Chondrocyte (in vitro differentiated cells): ENCODE measurements at regions not wholly inside any gene's neighbourhood (a gene's known extent, or its start where the extent isn't known, plus 50 kb on each side); places are given as distances from the start of the nearest gene placed in this dataset.

ENCODE experiments used
- DNase-seq: peaks from one replicate; pipeline ENCODE4 v3.0.0; 2021; ENCODE audit warnings: mixed read lengths, low spot score
- H3K27ac Mint-ChIP-seq: one replicate; pipeline ENCODE4 v1.8.0; 2021; ENCODE audit warnings: mild to moderate bottlenecking, moderate library complexity, mixed read lengths; ENCODE audit not compliant: unreplicated experiment
- H3K27me3 Mint-ChIP-seq: 2 replicates; pipeline ENCODE4 v1.8.0; 2021; ENCODE audit warnings: low read depth, mixed read lengths
- H3K36me3 Mint-ChIP-seq: 2 replicates; pipeline ENCODE4 v1.8.0; 2021; ENCODE audit warnings: low read depth, mixed read lengths
- H3K4me1 Mint-ChIP-seq: 2 replicates; pipeline ENCODE4 v1.8.0; 2021; ENCODE audit warnings: low read depth, mild to moderate bottlenecking, mixed read lengths
- H3K4me3 Mint-ChIP-seq: one replicate; pipeline ENCODE4 v1.8.0; 2021; ENCODE audit warnings: mild to moderate bottlenecking, moderate library complexity, mixed read lengths; ENCODE audit not compliant: unreplicated experiment
- H3K9me3 Mint-ChIP-seq: 2 replicates; pipeline ENCODE4 v1.8.0; 2021; ENCODE audit warnings: low read depth, mixed read lengths
- TF ChIP-seq, protein P1 (sequence below): fragments of 200-600 bp; sonication (generic); IDR thresholded peaks from 2 replicates; pipeline ENCODE4 v1.5.0; 2021; ENCODE audit warnings: antibody characterized with exemption, mild to moderate bottlenecking, moderate library complexity

DNA sequence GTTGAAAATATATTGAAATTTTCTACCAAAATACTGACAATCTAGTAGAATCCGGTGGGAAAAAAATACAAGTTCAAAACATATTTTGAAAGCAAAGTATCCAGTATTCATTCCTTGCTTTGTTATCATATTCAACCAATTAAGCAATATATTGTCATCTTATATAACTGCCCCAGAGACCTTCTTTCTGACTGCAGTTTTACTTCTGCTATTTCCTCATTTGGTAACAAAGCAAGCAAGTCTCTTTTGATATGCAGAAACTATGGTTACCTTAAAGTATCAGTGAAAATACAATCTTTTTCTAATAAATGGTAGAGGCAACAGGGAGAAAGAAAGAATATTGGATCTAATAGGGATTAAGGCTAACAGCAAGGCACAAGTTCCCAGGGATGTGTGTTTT, 663.7 kb upstream of the MEF2C start:
- Mint-ChIP-seq H3K27me3 (no peaks in the 10 kb centered on the region), H3K4me1 (peaks cover 7% of the 10 kb centered on the region), H3K27ac (no peak overlapping the region), H3K9me3 (no peaks in the 10 kb centered on the region), H3K4me3 (no peak overlapping the region), H3K36me3 (no peaks in the 10 kb centered on the region)
- DNase-seq, result no peak
- TF ChIP-seq, protein P1, sequence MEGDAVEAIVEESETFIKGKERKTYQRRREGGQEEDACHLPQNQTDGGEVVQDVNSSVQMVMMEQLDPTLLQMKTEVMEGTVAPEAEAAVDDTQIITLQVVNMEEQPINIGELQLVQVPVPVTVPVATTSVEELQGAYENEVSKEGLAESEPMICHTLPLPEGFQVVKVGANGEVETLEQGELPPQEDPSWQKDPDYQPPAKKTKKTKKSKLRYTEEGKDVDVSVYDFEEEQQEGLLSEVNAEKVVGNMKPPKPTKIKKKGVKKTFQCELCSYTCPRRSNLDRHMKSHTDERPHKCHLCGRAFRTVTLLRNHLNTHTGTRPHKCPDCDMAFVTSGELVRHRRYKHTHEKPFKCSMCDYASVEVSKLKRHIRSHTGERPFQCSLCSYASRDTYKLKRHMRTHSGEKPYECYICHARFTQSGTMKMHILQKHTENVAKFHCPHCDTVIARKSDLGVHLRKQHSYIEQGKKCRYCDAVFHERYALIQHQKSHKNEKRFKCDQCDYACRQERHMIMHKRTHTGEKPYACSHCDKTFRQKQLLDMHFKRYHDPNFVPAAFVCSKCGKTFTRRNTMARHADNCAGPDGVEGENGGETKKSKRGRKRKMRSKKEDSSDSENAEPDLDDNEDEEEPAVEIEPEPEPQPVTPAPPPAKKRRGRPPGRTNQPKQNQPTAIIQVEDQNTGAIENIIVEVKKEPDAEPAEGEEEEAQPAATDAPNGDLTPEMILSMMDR, result no peak

DNA sequence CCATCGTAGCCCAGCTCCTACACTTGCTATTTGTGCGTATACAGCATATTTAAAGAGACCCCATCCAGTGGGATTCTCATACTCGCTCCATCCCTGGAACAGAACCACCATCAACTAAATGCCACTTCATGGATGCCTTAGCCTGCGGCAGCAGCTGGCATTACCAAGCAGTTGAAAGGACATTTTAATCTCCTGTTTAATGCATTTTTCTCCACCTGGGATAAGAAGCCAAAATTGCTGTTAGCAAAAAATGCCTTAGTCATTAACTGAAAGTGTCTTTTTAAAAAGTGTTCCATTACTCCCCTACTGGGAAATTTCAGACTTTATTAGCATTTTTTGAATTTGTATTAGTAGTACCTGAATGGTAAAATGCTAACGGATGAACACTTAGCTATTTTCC, 662.6 kb upstream of the MEF2C start:
- TF ChIP-seq, protein P1, result no peak
- Mint-ChIP-seq H3K4me3 (no peak overlapping the region), H3K36me3 (no peaks in the 10 kb centered on the region), H3K27ac (no peak overlapping the region), H3K27me3 (no peaks in the 10 kb centered on the region), H3K4me1 (peaks cover 7% of the 10 kb centered on the region), H3K9me3 (no peaks in the 10 kb centered on the region)
- DNase-seq, result no peak

DNA sequence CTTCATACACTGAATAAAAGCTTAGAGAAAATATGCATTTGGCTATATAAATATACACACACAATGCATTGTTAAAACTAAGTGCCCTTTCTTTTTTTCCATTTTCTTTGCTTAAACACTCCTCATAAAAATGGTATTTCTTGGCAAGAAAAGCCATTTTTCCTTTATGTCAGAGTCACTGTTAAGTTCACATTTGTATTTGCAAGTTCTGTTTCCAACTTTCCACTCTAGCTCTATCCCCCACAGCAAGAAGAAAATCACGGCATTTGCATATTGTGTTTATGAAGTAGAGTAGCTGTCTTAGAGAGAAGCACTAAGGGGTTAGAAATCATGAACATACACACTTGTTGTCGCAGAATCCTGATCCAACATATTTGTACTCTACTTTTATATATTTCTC, 662.1 kb upstream of the MEF2C start:
- Mint-ChIP-seq H3K4me3 (no peak overlapping the region), H3K9me3 (no peaks in the 10 kb centered on the region)

DNA sequence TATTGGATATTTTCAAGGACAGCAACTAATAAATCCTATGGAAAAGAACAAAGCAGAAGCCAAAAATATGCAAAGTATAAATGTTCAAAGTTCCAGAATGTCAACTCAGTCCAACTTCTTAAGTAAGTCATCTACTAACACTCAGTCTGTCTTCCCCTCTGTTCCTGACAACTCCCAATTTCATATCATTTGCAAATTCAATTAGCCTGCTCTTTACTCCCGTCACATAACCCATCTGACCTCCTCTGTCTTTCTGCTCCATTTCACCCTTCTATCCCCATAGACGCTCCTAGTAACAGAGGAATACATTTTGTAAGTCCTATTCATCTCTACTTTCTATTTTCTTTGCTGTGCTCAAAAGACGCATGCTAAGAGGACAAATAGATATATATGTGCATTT, 659.8 kb upstream of the MEF2C start:
- no peaks in the 10 kb centered on the region for H3K36me3 Mint-ChIP-seq
- H3K9me3 Mint-ChIP-seq, result no peaks in the 10 kb centered on the region
- DNase-seq, result no peak
- no peaks in the 10 kb centered on the region for H3K27me3 Mint-ChIP-seq
- peaks cover 7% of the 10 kb centered on the region for H3K4me1 Mint-ChIP-seq
- H3K27ac Mint-ChIP-seq, result no peak overlapping the region
- TF ChIP-seq, protein P1, result no peak
- H3K4me3 Mint-ChIP-seq, result no peak overlapping the region

More for the DNA sequence above, 662.1 kb upstream of the MEF2C start:
- H3K36me3 Mint-ChIP-seq, result no peaks in the 10 kb centered on the region
- H3K4me1 Mint-ChIP-seq, result peaks cover 7% of the 10 kb centered on the region
- DNase-seq, result no peak
- no peak overlapping the region for H3K27ac Mint-ChIP-seq
- TF ChIP-seq, protein P1, result no peak
- no peaks in the 10 kb centered on the region for H3K27me3 Mint-ChIP-seq

DNA sequence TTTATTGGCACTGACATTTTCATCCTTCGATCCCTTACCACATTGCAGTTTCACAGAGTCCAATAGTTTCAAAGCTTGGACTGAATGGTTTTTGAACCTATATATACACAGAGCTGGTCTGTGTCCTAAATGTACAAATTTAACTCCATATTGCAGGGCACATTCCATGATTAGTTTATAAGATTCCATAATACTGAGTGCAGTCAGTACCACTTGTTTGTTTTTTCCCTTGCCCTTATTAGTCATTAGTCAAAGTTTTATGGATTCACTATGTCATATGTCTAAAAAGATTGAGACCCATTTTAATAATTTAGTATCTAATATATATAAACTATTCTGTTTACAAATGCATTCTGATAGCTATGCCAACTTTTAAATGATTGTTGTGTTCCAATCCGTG, 654.8 kb upstream of the MEF2C start:
- no peak overlapping the region for H3K4me3 Mint-ChIP-seq
- H3K36me3 Mint-ChIP-seq, result no peaks in the 10 kb centered on the region
- no peak for DNase-seq
- no peak overlapping the region for H3K27ac Mint-ChIP-seq
- H3K9me3 Mint-ChIP-seq, result no peaks in the 10 kb centered on the region
- peaks cover 10% of the 10 kb centered on the region for H3K4me1 Mint-ChIP-seq
- H3K27me3 Mint-ChIP-seq, result no peaks in the 10 kb centered on the region
- TF ChIP-seq, protein P1, result no peak
